ENCODE measurements at regions not wholly inside any gene's neighbourhood (a gene's known extent, or its start where the extent isn't known, plus 50 kb on each side); places are given as distances from the start of the nearest gene placed in this dataset.
A peak's percentile ranks its signal among the peaks of the same experiment; 100 is the strongest.
"Not testable (repeated sequence)": the region's sequence is repeated elsewhere in the genome, so short reads cannot be mapped to it uniquely, and the experiment has no call there.

DNA sequence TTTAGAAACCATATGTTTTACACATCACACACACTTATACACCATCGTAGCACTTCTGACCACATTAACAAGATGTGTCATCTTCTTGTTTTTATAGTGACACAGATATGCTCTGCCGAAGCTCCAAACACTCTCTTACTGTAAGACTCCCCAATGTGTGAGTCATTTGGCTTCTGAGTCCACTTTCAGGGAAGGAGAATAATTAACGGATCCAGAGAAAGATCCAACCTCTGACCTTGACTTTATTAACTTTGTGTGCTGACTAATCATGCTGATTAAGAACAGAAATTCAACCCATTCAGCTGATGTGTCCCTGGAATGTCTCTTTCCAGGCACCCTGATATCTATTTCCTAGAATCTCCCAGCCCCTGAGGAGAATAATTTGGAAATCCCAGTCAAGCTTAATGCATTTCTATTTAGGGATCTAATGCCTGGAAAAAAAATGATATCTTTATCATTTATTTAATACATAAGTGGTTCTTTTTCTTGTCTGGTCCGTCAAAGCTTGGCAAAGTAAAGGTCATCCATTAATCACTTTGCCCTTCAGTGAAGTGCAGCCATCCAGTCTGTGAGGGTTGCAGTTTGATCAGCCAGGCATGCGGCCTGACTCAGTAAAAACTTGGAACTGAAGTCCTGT is 615.8 kb upstream of the SYT4 start:
- DNase-seq, result no peak

DNA sequence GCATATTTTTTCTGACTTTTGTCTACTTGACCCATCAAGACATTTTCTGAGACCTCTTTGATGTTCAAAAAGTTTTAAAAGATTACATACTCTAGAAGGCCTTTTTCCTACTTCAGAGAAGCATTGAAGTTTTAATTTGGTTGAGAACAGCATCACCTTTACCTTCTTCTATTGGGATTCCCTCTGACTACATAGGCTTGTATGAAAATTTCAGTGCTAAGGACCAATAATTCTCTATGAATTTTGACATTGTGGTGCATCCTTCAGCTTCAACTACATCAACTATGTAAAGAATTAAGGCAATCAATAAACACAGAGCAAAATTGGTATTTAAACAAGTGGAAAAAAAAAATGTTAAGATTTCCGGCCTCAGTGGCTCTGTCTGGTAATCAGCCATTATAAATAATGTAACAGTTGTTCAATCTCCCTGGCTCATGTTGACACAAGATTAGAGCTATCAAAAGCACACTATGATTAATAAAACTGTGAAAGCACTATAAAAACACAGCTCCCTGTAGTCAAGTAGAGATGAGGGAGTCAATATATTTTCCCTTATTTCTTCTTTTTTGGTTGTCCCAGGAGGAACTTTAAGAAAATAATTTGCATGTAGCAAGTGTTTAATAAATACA is 627.0 kb upstream of the SYT4 start:
- DNase-seq, result peak in 1 of 3 experiments; percentile 53

DNA sequence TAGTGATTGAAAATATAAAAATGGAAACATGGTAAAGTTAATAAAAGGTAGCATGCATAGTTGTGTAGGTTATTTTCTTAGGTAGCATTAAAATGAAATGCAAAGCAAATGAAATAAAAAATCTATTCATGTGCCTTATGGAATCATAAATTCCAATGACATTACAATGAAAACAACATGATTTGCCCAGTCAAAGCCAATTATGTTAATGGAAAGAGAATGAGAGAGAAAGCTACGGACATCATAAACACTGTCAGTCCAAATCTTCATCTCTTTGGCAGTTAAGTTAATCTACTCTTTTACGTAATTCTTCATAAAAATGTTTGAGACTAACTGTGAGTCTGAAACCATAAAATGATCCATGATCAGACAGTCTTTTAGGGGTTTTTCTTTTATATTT is 636.7 kb upstream of the SYT4 start:
- peak in 1 of 3 experiments; percentile 11 for DNase-seq

DNA sequence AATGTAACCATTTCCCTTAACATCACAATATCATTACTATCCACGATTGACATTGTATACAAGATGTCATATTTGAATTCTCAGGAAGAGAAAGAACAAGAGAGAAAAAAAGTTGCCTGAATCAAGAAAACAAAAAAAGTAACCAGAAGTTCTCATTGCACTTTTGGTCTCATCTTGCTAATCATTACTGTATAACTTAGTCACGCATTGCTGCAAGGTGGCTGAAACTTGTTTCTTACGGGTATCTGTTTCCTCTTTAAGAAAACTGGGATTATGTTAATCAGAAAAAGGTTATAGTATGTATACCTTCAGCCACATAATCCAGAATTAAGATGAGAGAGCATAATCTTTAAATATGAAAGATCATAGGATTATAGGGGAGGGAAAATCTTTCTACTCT is 639.7 kb upstream of the SYT4 start:
- no peak for DNase-seq

DNA sequence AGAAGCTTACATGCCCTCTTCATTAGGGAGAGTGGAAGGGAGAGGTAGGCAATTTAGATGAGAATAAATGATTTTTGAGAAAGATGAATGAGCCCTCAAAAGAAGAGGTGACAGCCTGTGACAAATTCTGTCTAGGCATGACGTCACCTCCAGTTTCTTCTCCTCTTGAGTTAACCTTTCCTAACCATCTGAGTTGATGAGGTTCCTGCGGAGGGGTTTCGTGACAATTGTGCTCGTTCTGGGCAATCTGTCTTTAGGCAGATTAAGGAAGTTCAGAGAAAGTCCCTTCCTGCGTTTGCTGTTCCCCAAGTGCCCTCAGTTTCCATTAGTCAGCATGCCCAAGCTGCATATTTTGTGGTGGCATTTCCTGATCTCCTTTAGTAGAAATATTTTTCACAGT is 640.2 kb upstream of the SYT4 start:
- no peak for DNase-seq

DNA sequence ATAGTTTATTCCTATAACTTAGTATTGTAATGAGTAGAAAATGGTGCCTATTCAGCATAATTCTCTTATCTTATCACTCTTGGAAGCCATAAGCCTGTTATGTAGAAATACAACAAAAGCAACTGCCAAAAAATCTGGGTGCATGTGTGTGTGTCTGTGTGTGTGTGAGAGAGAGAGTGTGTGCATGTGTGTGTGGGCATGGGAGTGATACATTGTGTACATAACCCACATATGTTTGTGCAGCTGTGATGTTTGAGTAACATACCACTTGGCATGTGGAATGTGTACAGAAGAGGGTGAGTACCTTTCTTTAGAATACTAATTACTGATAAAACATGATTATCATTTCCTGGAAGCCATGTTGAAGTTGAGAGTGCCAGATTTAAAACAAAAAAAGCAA is 642.3 kb upstream of the SYT4 start:
- DNase-seq, result peak in 2 of 3 experiments; percentile 38 to 83

DNA sequence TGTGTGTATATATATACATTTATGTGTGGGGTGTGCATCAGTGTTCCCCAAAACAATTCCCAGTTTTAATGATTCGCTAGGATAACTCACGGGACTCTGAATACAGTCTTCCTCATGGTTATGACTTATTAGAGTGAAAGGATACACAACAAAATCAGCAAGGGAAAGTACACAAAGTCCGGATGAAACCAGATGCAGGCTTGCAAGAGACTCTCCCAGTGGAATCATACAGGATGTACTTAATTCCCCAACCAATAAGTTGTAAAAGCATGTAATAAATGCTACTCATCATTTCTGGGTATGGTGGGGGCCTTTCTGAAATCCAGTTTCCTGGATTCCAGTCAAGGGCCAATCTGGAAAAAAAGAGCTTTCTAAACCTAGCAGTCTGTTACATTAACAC is 654.1 kb upstream of the SYT4 start:
- peak in 1 of 3 experiments; percentile 5 for DNase-seq

DNA sequence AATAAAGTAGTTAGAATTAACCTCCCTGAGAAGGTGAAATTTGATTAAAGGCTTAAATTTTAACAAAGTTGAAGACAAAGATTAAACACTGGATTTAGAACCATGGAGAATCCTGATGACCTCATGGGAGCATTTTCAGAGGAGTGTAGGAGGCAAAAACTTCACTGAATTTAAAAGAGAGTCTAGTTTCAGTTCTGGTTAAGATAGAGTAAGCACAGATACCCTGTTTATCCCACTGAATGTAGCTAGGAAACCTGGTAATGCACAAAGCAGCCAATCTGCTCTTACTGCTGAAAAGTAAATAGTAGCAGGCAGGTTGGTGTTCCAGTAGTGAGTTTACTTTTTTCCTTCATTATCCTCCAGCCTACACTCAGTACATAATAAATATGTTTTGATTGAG is 654.9 kb upstream of the SYT4 start:
- DNase-seq, result peak in 1 of 3 experiments; percentile 59

DNA sequence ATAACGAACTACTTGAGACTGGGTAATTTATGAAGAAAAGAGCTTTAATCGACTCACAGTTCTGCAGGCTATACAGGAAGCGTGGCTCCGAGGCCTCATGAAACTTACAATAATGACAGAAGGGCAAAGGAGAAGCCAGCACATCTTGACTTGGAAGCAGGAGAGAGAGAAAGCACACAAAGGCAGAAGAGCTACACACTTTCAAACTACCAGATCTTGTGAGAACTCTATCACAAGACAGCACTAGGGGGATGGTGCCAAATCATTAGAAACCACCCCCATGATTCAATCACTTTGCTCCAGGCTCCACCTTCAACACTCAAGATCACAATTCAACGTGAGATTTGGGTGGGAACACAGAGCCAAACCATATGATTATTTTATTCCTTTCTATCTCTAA is 655.9 kb upstream of the SYT4 start:
- DNase-seq, result no peak

DNA sequence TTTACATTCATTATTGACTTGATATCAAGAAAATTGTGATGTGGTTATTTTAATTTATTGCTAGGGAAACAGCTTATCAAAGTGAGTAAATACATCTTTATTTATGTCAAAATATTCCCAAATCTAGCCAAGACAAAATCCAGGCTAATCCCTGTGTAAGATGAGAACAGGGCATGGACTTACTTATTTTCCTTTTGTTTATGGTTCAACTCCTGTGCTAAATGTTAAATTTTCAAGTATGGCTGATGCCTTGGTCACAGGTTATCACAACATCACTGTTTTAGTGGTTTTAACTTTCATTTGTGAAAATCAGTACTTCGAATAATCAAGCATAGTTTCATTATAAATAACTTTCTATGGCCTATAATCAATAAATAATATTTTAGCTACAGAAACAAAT is 657.0 kb upstream of the SYT4 start:
- no peak for DNase-seq

DNA sequence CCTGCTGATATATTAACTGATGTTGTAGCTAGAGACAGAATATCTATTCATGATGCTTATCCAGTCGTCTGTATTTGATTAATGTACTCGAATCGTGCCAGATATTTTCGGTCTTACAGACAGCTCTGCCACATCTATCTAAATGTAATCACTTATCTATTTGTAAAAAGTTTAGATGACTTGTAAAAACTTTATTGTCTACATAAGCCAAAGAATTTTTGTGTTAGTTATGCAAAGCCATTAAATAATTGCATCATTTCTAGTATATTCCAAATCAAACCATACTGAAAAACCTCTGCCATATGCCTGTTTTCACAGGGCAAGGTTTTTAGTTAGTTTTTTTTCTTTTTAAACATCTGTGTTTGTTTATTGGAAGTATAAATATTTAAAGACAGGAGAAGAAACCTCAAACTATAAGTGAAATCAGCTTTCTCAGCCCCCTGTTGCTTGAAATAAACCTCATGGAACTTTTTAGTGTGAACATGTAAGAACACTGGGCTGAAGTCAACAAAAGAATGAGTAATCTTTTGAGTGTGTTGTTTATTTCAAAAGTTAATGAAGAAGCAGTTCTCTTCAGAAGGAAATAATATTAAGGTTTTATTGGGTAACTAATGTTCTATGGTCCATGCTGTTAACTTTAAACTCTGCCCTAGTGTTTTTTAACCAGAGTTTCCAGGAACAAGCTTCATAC is 657.6 kb upstream of the SYT4 start:
- DNase-seq, result no peak

DNA sequence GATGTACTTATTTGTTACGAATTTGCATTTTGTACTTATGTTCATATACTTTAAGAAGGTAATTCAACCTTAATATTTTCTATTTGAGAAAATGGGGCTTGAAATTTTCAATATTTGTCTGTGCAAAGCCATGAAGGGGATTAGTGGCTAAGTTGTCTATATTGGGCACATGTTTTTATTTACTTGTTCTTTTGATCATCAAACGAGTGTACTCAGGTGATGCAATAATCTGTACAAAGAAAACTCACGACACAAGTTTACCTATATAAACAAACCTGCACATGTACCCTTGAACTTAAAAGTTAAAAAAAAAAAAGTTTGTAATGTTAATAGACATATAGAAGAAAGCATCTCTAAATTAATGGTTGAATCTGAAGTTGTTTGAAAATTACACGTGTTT is 658.9 kb upstream of the SYT4 start:
- DNase-seq, result no peak

DNA sequence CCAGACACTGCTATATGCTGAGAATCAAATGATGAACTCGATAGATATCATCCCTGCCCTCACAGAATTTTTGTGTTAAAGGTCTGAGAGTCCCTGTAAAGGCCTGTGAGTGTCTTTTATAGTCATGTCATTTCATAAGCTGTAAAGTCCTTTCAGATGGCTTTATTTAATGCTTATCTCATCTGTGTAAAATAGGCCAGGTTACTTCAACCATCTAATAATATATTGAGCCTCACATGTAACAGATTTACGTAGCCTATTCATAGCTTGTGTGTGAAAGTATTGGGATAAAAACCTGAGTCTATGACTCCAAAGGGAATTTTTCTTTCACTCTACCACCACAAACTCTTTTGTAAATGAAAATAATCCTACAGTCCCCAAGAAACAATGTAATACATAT is 672.0 kb upstream of the SYT4 start:
- DNase-seq, result no peak

DNA sequence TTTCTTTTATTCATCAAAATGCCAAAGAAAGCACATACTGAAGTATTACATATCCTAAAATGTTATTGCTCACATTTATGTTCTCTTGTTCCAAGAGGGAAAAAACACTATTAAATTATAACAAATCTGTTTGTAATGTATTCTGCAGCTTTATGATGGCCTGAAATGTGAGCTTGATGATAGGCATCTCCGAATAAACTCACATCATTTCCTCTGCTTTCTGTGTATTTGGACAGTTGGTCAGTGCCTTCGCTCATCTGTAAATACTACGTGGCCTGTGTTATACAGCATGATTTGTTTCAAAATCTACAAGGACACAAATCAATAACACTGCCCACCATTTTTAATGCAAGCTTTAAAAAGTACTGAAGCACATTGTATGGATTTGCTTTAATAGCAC is 672.8 kb upstream of the SYT4 start:
- no peak for DNase-seq

DNA sequence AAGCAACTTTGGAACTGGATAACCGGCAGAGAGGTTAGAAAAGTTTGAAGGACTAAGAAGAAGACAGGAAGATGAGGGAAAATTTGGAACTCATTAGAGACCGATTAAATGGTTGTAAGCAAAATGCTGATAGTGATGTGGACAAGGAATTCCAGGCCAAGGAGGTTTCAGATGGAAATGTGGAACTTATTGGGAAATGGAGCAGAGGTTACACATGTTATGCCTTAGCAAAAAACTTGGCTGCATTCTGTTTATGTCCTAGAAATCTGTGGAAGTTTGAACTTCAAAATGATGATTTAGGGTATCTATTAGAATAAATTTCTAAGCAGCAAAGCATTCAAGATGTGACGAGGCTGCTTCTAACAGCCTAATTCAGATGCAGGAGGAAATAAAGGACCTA is 675.1 kb upstream of the SYT4 start:
- no peak for DNase-seq

DNA sequence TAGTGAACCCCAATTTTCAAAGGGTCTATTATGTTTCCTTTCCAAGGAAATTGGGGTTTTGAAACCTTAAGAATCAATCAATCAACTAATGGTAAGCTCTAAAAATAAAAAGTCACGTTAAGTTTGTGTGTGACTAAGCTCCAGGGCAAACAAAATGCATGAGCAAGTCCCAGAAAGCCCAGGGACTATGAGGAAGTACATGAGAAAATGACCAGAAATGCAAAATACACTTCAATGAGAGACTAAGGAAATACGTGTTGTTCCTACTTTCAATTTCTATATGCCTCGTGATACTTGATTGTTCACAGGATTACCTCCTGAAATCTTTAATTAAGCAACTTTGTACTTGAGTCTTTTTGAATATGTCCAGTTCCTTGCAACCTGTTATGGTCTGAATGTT is 684.4 kb upstream of the SYT4 start:
- no peak for DNase-seq

DNA sequence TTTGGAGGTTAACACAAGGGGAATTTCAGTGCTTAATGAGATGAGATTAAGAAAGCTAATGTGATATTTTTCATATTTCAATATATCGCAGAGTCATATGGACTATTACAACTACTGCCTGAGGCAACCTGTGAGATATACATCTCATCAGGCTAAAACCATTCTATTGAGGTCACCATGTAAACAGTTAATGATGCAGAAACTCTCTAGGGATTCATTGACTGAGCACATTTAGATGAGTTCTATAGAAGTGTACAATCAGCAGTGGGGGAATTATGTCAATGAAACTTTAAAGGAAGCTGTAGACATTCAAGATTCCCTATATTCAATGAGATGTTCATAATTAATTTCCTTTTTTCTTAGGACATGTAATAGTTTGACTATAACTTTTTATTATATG is 687.4 kb upstream of the SYT4 start:
- DNase-seq, result peak in 1 of 3 experiments; percentile 45

DNA sequence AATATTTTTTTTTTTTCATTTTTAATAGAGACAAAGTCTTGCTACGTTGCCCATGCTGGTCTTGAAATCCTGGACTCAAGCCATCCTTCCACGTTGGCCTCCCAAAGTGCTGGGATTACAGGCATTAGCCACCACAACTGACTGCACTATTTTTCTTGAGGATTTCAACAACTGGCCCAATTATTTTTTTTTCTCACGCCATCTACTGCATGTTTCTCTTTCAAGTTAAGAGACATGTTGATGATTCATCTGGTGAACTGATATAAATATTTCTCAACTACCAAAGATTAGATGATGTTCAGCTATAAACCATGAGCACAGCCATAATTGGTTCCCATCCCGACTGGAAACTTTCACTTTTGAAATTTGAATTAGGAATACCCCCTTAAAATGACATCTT is 688.4 kb upstream of the SYT4 start:
- DNase-seq, result no peak

DNA sequence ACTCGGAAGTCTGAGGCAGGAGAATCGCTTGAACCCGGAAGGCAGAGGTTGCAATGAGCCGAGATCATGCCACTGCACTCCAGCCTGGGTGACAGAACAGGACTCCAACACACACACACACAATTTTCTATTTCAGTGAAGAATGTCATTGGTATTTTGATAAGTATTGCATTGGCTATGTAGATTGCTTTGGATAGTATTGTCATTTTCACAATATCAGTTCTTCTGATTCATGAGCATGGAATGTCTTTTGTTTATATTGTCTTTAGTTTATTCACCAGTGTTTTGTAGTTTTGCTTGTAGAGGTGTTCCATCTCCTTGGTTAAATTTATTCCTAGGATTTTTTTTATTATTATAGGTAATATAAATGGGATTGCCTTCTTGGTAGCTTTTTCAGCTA is 693.4 kb upstream of the SYT4 start:
- DNase-seq, result no peak

DNA sequence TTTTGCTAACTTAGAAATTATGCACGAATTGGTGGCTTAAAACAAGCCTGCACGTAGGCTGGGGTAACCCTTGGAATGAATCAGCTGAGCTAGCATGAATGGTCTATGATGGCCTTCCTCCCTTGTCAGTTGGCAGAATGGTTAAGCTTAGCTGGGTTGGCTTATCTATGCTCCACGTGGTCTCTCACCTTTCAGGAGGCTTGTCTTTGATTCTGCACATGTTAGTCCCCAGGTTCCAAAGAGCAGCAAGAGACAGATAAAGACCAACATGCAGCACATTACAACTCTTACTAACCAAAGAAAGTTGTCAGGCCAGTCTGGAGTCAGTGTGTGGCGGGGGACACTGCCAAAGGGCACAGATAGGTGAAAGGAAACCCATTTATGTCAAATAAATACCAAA is 700.9 kb upstream of the SYT4 start:
- no peak for DNase-seq

DNA sequence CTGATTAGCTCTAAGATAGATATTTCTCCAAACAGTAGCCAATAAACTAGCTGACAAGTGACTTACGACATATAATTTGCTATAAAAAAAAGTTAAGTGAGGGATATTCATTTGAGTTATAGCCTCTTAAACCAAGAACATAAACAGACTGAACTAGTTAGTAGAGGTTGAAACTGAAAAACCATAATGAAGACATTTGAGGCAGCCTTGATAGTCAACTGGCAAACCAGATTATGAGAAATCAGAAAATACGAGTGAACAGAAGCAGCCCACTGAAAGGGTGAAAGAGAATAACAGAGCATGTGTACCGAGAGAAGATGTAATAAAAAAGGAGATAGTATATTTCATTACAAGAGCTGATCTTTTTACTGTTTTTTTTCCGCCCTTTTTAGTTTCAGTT is 698.1 kb upstream of the SETBP1 start:
- DNase-seq, result no peak

DNA sequence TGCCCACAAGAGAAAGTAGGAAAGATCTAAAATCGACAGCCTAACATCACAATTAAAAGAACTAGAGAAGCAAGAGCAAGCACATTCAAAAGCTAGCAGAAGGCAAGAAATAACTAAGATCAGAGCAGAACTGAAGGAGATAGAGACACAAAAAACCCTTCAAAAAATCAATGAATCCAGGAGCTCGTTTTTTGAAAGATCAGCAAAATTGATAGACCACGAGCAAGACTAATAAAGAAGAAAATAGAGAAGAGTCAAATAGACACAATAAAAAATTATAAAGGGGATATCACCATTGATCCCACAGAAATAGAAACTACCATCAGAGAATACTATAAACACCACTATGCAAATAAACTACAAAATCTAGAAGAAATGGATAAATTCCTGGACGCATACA is 693.6 kb upstream of the SETBP1 start:
- not testable (repeated sequence) for DNase-seq

DNA sequence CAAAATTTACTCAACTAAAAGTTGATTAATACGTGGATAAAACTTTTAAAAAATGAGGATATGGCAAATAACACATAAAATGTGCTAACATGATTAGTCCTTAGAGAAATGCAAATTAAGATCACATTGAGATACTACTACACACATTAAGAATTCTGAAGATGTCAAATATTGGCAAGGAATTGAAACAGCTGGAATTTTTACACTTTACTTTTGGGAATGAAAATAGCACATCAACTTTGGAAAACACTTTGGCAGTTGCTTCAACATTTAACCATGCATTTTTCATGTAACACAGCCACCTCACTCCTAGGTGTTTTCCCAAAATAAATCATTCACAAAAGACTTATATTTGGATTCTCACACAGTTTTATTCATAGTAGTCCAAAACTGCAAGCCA is 687.9 kb upstream of the SETBP1 start:
- no peak for DNase-seq

DNA sequence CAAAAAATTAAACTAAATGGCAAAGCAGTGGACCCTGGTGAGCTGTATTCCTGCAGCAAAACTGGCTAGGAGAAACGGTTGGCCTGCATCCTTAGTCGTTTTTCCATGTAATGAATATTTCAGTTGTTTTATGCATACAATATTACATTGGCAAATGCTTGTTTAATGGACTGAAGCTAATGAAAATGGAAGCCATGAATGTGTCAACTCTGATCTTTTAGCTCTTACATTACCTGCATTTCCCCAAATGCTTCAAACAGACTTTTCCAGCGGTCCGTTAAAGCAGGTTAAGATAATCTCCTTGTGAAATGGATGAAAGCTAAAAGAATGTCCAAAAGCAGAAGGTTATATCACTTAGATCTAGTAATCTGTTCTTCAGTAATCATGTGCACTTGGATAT is 686.3 kb upstream of the SETBP1 start:
- DNase-seq, result no peak

DNA sequence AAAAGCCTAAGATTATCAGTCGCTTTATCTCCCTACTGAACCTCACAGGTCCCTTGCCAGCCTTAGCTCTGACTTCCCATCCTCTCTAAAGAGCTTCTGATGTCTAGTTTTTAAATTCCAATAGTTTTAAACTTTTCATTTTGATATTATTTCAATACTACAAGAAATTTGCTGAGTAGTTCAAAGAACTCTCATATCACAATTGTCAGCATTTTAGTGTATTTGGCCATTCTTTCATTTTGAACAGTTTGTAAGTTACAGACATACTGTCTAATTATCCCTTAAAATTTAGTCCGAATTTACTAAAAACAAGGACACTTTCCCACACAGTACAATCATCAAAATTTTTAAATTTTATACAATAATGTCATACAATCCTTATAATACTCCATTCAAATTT is 666.8 kb upstream of the SETBP1 start:
- no peak for DNase-seq
